Germinal center (tissue), 1 donor: ENCODE measurements at regions not wholly inside any gene's neighbourhood (a gene's known extent, or its start where the extent isn't known, plus 50 kb on each side); places are given as distances from the start of the nearest gene placed in this dataset.

ENCODE experiments used
- DNase-seq: peaks from one replicate; pipeline ENCODE4 v3.0.0; 2012; ENCODE audit warnings: mixed read lengths, low spot score

GRCh38 chr7:12518920-12519681, 51.4 kb upstream of the SCIN start:
- DNase-seq: no peak

- DNase-seq: no peak
Measured at GRCh38 chr7:12519682-12520009, 50.9 kb upstream of the SCIN start.
